HCT116 (cell line): ENCODE measurements at regions not wholly inside any gene's neighbourhood (a gene's known extent, or its start where the extent isn't known, plus 50 kb on each side); places are given as distances from the start of the nearest gene placed in this dataset.

Experiments used
- ATAC-seq: fragments of 200-7000 bp; cut with Tn5 transposase; 2 replicates; pipeline ENCODE4 v1.9.1; 2020; ENCODE audit warnings: mild to moderate bottlenecking, moderate library complexity
- BruUV-seq: library from RNA; stranded (reverse); fragments of 400-500 nt; replicated peaks from 2 replicates; lab custom pipeline; 2021; lab: Mats Ljungman, UMichigan
- CTCF ChIA-PET: fragments of 300-600 bp; sonication (Branson Sonifier 250); formaldehyde crosslinking; loops from one replicate; lab custom pipeline; 2021; ENCODE audit warnings: antibody characterized with exemption; lab: Charles Lee
- POLR2A ChIA-PET: fragments of 300-600, 350-600 bp; sonication (Branson Sonifier 250); formaldehyde crosslinking; loops from one replicate; lab custom pipeline; 2021; ENCODE audit warnings: antibody characterized with exemption; lab: Charles Lee
- RAD21 ChIA-PET, 2 experiments: fragments of 300-600 bp; sonication (Branson Sonifier 250); formaldehyde crosslinking; loops; one replicate each; lab custom pipeline; 2023; ENCODE audit warnings: low total read pairs in 2 of 2; ENCODE audit not compliant: uncharacterized antibody in 2 of 2, unreplicated experiment in 2 of 2, low non-redundant PET in 1 of 2; lab: Charles Lee
- DNase-seq: peaks from one replicate; pipeline ENCODE4 v3.0.0-alpha.2; 2010; ENCODE audit warnings: low read depth, low spot score
- H2AFZ ChIP-seq: fragments of 200-600 bp; shearing (Covaris generic), sonication (generic); 2 replicates; pipeline ENCODE4 v1.6.1; 2017; ENCODE audit warnings: low read depth, mixed run types, mixed read lengths, antibody characterized with exemption, low read length; ENCODE audit not compliant: poor library complexity, severe bottlenecking
- H3K27ac ChIP-seq: 2 replicates; pipeline ENCODE4 v1.5.1; 2012; ENCODE audit warnings: low read depth, low read length
- H3K27me3 ChIP-seq: fragments of 200-600 bp; sonication (generic); 2 replicates; pipeline ENCODE4 v1.6.1; 2016; ENCODE audit warnings: mixed run types, low read length, mixed read lengths; ENCODE audit not compliant: insufficient read depth
- H3K36me3 ChIP-seq, 2 experiments: fragments of 200-500 bp in 1 of 2; fragments of 200-600 bp in 1 of 2; sonication (Bioruptor generic) in 1 of 2; sonication (generic) in 1 of 2; 2 replicates each; pipeline versions ENCODE4 v1.5.1 to v1.6.1; 2014 to 2016; ENCODE audit warnings: low read length in 2 of 2, inconsistent platforms in 1 of 2, mixed read lengths in 1 of 2, mixed run types in 1 of 2; ENCODE audit not compliant: insufficient read depth in 2 of 2, control insufficient read depth in 1 of 2
- H3K4me1 ChIP-seq, 2 experiments: fragments of 200-600 bp in 1 of 2; sonication (generic) in 1 of 2; 2 replicates each; pipeline versions ENCODE4 v1.5.1 to v1.6.1; 2012 to 2017; ENCODE audit warnings: low read length in 2 of 2, inconsistent platforms in 1 of 2, mild to moderate bottlenecking in 1 of 2, mixed read lengths in 1 of 2, mixed run types in 1 of 2, moderate library complexity in 1 of 2; ENCODE audit not compliant: insufficient read depth in 2 of 2, control insufficient read depth in 1 of 2
- H3K4me2 ChIP-seq: fragments of 200-600 bp; sonication (generic); 2 replicates; pipeline ENCODE4 v1.6.1; 2017; ENCODE audit warnings: mixed run types, low read length, mixed read lengths
- H3K4me3 ChIP-seq, 2 experiments: fragments of 200-600 bp in 1 of 2; sonication (generic) in 1 of 2; replicated peaks in 1 of 2; 2 replicates each; pipeline ENCODE4 v1.5.1; 2011 to 2016; ENCODE audit warnings: low read length in 2 of 2, control low read depth in 1 of 2, low read depth in 1 of 2, mild to moderate bottlenecking in 1 of 2, mixed read lengths in 1 of 2, mixed run types in 1 of 2
- H3K79me2 ChIP-seq: fragments of 200-600 bp; sonication (generic); 2 replicates; pipeline ENCODE4 v1.6.1; 2017; ENCODE audit warnings: mild to moderate bottlenecking, mixed run types, low read length, moderate library complexity, mixed read lengths; ENCODE audit not compliant: insufficient read depth
- H3K9ac ChIP-seq: fragments of 200-600 bp; sonication (generic); 2 replicates; pipeline ENCODE4 v1.6.1; 2016; ENCODE audit warnings: low read length, mixed read lengths
- H3K9me2 ChIP-seq: fragments of 200-600 bp; sonication (generic), shearing (Covaris generic); 2 replicates; pipeline ENCODE4 v1.6.1; 2017; ENCODE audit warnings: mixed run types, mild to moderate bottlenecking, moderate library complexity; ENCODE audit not compliant: insufficient read depth
- H3K9me3 ChIP-seq, 2 experiments: fragments of 200-500 bp in 1 of 2; fragments of 200-600 bp in 1 of 2; sonication (Bioruptor generic) in 1 of 2; sonication (generic) in 1 of 2; 2 replicates each; pipeline ENCODE4 v1.6.1; 2014 to 2017; ENCODE audit warnings: low read length in 2 of 2, mixed read lengths in 2 of 2, inconsistent platforms in 1 of 2, low read depth in 1 of 2, mild to moderate bottlenecking in 1 of 2, mixed run types in 1 of 2, moderate library complexity in 1 of 2; ENCODE audit not compliant: control insufficient read depth in 1 of 2, insufficient read depth in 1 of 2
- H4K20me1 ChIP-seq: fragments of 200-600 bp; sonication (generic), shearing (Covaris generic); 2 replicates; pipeline ENCODE4 v1.6.1; 2017; ENCODE audit warnings: mixed run types, mild to moderate bottlenecking, moderate library complexity; ENCODE audit not compliant: insufficient read depth
- CEBPB ChIP-seq: IDR thresholded peaks from 2 replicates; pipeline ENCODE4 v1.6.1; 2012; ENCODE audit warnings: low read depth
- EGR1 ChIP-seq: IDR thresholded peaks from 2 replicates; pipeline ENCODE4 v1.6.1; 2012; ENCODE audit warnings: low read depth
- EZH2 ChIP-seq: fragments of 200-600 bp; sonication (generic); IDR thresholded peaks from 2 replicates; pipeline ENCODE4 v1.6.1; 2017; ENCODE audit warnings: antibody characterized with exemption, mixed run types
- EZH2phosphoT487 ChIP-seq: fragments of 200-600 bp; IDR thresholded peaks from 2 replicates; pipeline ENCODE4 v1.6.1; 2018; ENCODE audit warnings: antibody characterized with exemption, borderline replicate concordance
- FOSL1 ChIP-seq: IDR thresholded peaks from 2 replicates; pipeline ENCODE4 v1.6.1; 2012; ENCODE audit warnings: low read depth
- JUND ChIP-seq: IDR thresholded peaks from 2 replicates; pipeline ENCODE4 v1.6.1; 2012
- POLR2AphosphoS5 ChIP-seq: IDR thresholded peaks from 2 replicates; pipeline ENCODE4 v1.6.1; 2011; ENCODE audit warnings: mild to moderate bottlenecking, low read depth, low read length, moderate library complexity
- SIN3A ChIP-seq: IDR thresholded peaks from 2 replicates; pipeline ENCODE4 v1.6.1; 2012; ENCODE audit warnings: low read depth
- SP1 ChIP-seq: IDR thresholded peaks from 2 replicates; pipeline ENCODE4 v1.6.1; 2012; ENCODE audit warnings: low read depth
- SRF ChIP-seq: IDR thresholded peaks from 2 replicates; pipeline ENCODE4 v1.6.1; 2012; ENCODE audit warnings: low read depth
- TCF7L2 ChIP-seq: IDR thresholded peaks from 2 replicates; pipeline ENCODE4 v1.7.0; 2011; ENCODE audit warnings: borderline replicate concordance, inconsistent platforms; ENCODE audit not compliant: insufficient read depth, insufficient read length; ENCODE audit errors: extremely low read depth
- YY1 ChIP-seq: IDR thresholded peaks from 2 replicates; pipeline ENCODE4 v1.6.1; 2011; ENCODE audit warnings: low read length, low read depth, moderate library complexity, mild to moderate bottlenecking; ENCODE audit not compliant: insufficient replicate concordance; ENCODE audit errors: extremely low read depth
- ZFX ChIP-seq: fragments of 450-650 bp; IDR thresholded peaks from 2 replicates; pipeline ENCODE4 v1.6.1; 2017
- ZNF274 ChIP-seq: fragments of 200-500 bp; sonication (Bioruptor generic); IDR thresholded peaks from 2 replicates; pipeline ENCODE4 v1.6.1; 2014; ENCODE audit warnings: mild to moderate bottlenecking, low read depth, low read length, inconsistent platforms
- intact Hi-C: fragments of 100-400 bp; cut with micrococcal nuclease; formaldehyde crosslinking; loops from 2 replicates; pipeline ENCODE4 v1.10.0; 2022
- TF ChIP-seq, protein P1 (sequence below), 3 experiments: fragments of 200-600 bp in 1 of 3; sonication (generic) in 1 of 3; IDR thresholded peaks in 2 of 3; conservative IDR thresholded peaks in 1 of 3; 2 replicates each; pipeline ENCODE4 v1.5.1; 2012 to 2017; ENCODE audit warnings: low read depth in 2 of 3, low read length in 2 of 3, antibody characterized with exemption in 1 of 3, borderline replicate concordance in 1 of 3, control low read depth in 1 of 3, mild to moderate bottlenecking in 1 of 3, mixed read lengths in 1 of 3, mixed run types in 1 of 3, moderate library complexity in 1 of 3; ENCODE audit not compliant: insufficient read depth in 1 of 3
- TF ChIP-seq, protein P2 (sequence below): IDR thresholded peaks from 2 replicates; pipeline ENCODE4 v1.6.1; 2012; ENCODE audit warnings: low read depth
- TF ChIP-seq, protein P3 (sequence below): IDR thresholded peaks from 2 replicates; pipeline ENCODE4 v1.6.1; 2012

DNA sequence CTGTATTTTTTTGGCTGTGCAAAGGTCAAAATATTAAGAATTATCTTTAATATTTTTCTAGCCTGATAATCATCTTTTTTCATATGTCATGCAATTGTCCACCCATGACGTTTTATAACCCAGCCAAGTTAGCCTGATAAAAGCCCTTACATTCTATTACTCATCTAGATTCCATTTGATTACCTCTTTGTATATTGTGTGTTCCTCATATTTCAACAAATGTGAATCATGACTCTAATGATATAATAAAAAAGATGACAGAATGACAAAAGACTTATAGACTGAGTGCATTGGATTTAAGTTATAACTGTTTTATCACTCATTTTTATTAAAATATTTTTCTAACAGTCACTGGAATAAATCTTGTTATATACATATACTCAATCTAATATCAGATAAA lies 1560.0 kb upstream of the LRRTM3 start:
- TF ChIP-seq YY1 (no peak), SP1 (no peak), TCF7L2 (no peak), ZNF274 (no peak), SIN3A (no peak), EZH2 (no peak), EGR1 (no peak), JUND (no peak), ZFX (no peak), SRF (no peak), EZH2phosphoT487 (no peak), POLR2AphosphoS5 (no peak), FOSL1 (no peak), CEBPB (no peak)
- TF ChIP-seq, protein P1, sequence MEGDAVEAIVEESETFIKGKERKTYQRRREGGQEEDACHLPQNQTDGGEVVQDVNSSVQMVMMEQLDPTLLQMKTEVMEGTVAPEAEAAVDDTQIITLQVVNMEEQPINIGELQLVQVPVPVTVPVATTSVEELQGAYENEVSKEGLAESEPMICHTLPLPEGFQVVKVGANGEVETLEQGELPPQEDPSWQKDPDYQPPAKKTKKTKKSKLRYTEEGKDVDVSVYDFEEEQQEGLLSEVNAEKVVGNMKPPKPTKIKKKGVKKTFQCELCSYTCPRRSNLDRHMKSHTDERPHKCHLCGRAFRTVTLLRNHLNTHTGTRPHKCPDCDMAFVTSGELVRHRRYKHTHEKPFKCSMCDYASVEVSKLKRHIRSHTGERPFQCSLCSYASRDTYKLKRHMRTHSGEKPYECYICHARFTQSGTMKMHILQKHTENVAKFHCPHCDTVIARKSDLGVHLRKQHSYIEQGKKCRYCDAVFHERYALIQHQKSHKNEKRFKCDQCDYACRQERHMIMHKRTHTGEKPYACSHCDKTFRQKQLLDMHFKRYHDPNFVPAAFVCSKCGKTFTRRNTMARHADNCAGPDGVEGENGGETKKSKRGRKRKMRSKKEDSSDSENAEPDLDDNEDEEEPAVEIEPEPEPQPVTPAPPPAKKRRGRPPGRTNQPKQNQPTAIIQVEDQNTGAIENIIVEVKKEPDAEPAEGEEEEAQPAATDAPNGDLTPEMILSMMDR (IDR thresholded peaks at IDR 0.05 in 2 of 3, conservative IDR thresholded peaks at IDR 0.05 in 1 of 3; ENCODE audit: borderline replicate concordance in 1 of 3, insufficient read depth in 1 of 3, low read depth in 2 of 3, low read length in 2 of 3) = no peak
- TF ChIP-seq, protein P2, sequence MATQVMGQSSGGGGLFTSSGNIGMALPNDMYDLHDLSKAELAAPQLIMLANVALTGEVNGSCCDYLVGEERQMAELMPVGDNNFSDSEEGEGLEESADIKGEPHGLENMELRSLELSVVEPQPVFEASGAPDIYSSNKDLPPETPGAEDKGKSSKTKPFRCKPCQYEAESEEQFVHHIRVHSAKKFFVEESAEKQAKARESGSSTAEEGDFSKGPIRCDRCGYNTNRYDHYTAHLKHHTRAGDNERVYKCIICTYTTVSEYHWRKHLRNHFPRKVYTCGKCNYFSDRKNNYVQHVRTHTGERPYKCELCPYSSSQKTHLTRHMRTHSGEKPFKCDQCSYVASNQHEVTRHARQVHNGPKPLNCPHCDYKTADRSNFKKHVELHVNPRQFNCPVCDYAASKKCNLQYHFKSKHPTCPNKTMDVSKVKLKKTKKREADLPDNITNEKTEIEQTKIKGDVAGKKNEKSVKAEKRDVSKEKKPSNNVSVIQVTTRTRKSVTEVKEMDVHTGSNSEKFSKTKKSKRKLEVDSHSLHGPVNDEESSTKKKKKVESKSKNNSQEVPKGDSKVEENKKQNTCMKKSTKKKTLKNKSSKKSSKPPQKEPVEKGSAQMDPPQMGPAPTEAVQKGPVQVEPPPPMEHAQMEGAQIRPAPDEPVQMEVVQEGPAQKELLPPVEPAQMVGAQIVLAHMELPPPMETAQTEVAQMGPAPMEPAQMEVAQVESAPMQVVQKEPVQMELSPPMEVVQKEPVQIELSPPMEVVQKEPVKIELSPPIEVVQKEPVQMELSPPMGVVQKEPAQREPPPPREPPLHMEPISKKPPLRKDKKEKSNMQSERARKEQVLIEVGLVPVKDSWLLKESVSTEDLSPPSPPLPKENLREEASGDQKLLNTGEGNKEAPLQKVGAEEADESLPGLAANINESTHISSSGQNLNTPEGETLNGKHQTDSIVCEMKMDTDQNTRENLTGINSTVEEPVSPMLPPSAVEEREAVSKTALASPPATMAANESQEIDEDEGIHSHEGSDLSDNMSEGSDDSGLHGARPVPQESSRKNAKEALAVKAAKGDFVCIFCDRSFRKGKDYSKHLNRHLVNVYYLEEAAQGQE = no peak
- TF ChIP-seq, protein P3, sequence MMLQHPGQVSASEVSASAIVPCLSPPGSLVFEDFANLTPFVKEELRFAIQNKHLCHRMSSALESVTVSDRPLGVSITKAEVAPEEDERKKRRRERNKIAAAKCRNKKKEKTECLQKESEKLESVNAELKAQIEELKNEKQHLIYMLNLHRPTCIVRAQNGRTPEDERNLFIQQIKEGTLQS = no peak
- Histone ChIP-seq H3K9me3 (no peaks in the 10 kb centered on the region), H4K20me1 (no peaks in the 10 kb centered on the region), H3K36me3 (no peaks in the 10 kb centered on the region), H3K79me2 (no peaks in the 10 kb centered on the region), H3K4me1 (no peaks in the 10 kb centered on the region), H3K9ac (no peak overlapping the region), H3K4me3 (no peak overlapping the region), H2AFZ (no peak overlapping the region), H3K27ac (no peak overlapping the region), H3K9me2 (0 out of 2 replicates have a peak, but pooled peaks cover 4% of the 10 kb centered on the region), H3K27me3 (no peaks in the 10 kb centered on the region), H3K4me2 (no peak overlapping the region)
- RAD21 ChIA-PET = no interaction called here
- ATAC-seq = no peak
- no peak for DNase-seq
- intact Hi-C loops = no loop called here
- BruUV-seq = no TSS peak
- CTCF ChIA-PET = no interaction called here
- POLR2A ChIA-PET = no interaction called here
